ENCODE measurements at regions not wholly inside any gene's neighbourhood (a gene's known extent, or its start where the extent isn't known, plus 50 kb on each side); places are given as distances from the start of the nearest gene placed in this dataset.

DNA sequence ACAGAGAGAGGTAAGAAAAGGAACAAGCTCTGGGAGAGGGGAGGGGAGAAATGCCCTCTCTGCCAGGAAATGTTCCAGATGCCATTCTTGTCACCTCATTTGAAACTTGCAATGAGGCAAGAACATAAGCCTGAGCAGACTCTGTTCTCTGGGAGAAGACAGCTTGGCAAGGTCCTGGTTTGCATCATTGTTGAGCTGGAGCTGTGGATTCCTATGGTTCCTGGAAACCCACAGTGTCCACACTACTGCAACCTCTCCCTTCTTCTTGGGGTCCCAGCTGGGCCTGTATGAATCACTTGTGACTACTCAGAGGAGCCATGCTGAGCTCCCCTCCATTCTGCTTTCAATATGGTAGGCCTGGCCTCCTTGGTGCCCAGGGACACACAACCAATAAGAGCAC lies 60.8 kb upstream of the HECTD2 start:
- TF ChIP-seq, protein P1, sequence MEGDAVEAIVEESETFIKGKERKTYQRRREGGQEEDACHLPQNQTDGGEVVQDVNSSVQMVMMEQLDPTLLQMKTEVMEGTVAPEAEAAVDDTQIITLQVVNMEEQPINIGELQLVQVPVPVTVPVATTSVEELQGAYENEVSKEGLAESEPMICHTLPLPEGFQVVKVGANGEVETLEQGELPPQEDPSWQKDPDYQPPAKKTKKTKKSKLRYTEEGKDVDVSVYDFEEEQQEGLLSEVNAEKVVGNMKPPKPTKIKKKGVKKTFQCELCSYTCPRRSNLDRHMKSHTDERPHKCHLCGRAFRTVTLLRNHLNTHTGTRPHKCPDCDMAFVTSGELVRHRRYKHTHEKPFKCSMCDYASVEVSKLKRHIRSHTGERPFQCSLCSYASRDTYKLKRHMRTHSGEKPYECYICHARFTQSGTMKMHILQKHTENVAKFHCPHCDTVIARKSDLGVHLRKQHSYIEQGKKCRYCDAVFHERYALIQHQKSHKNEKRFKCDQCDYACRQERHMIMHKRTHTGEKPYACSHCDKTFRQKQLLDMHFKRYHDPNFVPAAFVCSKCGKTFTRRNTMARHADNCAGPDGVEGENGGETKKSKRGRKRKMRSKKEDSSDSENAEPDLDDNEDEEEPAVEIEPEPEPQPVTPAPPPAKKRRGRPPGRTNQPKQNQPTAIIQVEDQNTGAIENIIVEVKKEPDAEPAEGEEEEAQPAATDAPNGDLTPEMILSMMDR (IDR thresholded peaks at IDR 0.05): no peak
- TF ChIP-seq MAX (CRISPR knock-in tag; IDR thresholded peaks at IDR 0.05) (no peak), ETV6 (CRISPR knock-in tag; IDR thresholded peaks at IDR 0.05) (no peak), E2F1 (CRISPR knock-in tag; IDR thresholded peaks at IDR 0.05) (no peak), ZNF263 (CRISPR knock-in tag; IDR thresholded peaks at IDR 0.05; ENCODE audit: low read depth) (no peak), PRDM15 (CRISPR knock-in tag; IDR thresholded peaks at IDR 0.05) (no peak), E2F5 (CRISPR knock-in tag; IDR thresholded peaks at IDR 0.05) (no peak), TCF7 (CRISPR knock-in tag; IDR thresholded peaks at IDR 0.05; ENCODE audit: low read depth) (no peak), ZNF138 (CRISPR knock-in tag; conservative IDR thresholded peaks at IDR 0.05) (no peak), GRHL2 (CRISPR knock-in tag; IDR thresholded peaks at IDR 0.05; ENCODE audit: insufficient replicate concordance, severe bottlenecking) (no peak), TEAD4 (CRISPR knock-in tag; IDR thresholded peaks at IDR 0.05) (no peak)
- TF ChIP-seq, protein P2, sequence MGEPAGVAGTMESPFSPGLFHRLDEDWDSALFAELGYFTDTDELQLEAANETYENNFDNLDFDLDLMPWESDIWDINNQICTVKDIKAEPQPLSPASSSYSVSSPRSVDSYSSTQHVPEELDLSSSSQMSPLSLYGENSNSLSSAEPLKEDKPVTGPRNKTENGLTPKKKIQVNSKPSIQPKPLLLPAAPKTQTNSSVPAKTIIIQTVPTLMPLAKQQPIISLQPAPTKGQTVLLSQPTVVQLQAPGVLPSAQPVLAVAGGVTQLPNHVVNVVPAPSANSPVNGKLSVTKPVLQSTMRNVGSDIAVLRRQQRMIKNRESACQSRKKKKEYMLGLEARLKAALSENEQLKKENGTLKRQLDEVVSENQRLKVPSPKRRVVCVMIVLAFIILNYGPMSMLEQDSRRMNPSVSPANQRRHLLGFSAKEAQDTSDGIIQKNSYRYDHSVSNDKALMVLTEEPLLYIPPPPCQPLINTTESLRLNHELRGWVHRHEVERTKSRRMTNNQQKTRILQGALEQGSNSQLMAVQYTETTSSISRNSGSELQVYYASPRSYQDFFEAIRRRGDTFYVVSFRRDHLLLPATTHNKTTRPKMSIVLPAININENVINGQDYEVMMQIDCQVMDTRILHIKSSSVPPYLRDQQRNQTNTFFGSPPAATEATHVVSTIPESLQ (CRISPR knock-in tag; IDR thresholded peaks at IDR 0.05): no peak
- TF ChIP-seq, protein P3, sequence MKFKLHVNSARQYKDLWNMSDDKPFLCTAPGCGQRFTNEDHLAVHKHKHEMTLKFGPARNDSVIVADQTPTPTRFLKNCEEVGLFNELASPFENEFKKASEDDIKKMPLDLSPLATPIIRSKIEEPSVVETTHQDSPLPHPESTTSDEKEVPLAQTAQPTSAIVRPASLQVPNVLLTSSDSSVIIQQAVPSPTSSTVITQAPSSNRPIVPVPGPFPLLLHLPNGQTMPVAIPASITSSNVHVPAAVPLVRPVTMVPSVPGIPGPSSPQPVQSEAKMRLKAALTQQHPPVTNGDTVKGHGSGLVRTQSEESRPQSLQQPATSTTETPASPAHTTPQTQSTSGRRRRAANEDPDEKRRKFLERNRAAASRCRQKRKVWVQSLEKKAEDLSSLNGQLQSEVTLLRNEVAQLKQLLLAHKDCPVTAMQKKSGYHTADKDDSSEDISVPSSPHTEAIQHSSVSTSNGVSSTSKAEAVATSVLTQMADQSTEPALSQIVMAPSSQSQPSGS (CRISPR knock-in tag; IDR thresholded peaks at IDR 0.05; ENCODE audit: borderline replicate concordance, low read depth): no peak

Measured in WTC11 (cell line).